Fibroblast of mammary gland (primary cell): ENCODE measurements at regions not wholly inside any gene's neighbourhood (a gene's known extent, or its start where the extent isn't known, plus 50 kb on each side); places are given as distances from the start of the nearest gene placed in this dataset.

Source experiments
- DNase-seq: peaks from one replicate; pipeline ENCODE4 v3.0.0-alpha.2; 2010; ENCODE audit warnings: low read depth
- H3K4me3 ChIP-seq: 2 replicates; pipeline ENCODE4 v1.5.1; 2011; ENCODE audit warnings: low read depth, mild to moderate bottlenecking, low read length, moderate library complexity; ENCODE audit not compliant: control insufficient read depth
- TF ChIP-seq, protein P1 (sequence below): conservative IDR thresholded peaks from 2 replicates; pipeline ENCODE4 v1.5.1; 2011; ENCODE audit warnings: low read depth, low read length, inconsistent platforms; ENCODE audit not compliant: control insufficient read depth, insufficient read depth

DNA sequence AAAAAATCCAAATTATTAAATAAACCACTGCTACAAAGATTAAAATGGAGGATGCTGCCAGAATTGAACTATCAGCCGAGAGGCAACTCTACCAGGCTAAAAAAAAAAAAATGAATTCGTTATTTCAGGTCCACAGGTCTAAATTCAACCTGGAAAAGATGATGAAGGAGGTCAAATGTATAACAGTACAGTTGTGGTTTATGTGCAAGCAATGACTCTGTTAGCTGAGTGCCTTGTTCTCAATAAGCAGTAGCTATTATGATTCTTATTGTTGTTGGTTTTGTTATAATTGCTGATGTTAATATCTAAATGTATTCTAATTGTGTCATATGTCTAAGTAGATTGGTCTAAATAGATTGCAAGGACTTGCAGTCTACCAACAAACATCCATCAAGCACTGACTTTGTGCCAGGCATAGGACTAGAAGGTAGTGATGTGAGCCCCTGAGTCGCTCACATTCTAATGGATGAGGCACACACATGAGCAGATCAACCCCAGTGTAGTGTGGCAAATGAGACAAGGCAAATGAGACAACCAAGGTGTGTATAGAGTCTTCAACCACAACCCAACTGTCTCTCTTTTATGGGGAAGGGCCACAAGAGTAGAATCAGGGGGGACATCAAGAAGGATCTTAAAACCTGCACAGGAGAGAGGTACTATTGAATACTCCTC, 77.0 kb upstream of the PLEKHG7 start:
- DNase-seq = no peak
- no peak overlapping the region for H3K4me3 ChIP-seq
- TF ChIP-seq, protein P1, sequence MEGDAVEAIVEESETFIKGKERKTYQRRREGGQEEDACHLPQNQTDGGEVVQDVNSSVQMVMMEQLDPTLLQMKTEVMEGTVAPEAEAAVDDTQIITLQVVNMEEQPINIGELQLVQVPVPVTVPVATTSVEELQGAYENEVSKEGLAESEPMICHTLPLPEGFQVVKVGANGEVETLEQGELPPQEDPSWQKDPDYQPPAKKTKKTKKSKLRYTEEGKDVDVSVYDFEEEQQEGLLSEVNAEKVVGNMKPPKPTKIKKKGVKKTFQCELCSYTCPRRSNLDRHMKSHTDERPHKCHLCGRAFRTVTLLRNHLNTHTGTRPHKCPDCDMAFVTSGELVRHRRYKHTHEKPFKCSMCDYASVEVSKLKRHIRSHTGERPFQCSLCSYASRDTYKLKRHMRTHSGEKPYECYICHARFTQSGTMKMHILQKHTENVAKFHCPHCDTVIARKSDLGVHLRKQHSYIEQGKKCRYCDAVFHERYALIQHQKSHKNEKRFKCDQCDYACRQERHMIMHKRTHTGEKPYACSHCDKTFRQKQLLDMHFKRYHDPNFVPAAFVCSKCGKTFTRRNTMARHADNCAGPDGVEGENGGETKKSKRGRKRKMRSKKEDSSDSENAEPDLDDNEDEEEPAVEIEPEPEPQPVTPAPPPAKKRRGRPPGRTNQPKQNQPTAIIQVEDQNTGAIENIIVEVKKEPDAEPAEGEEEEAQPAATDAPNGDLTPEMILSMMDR = no peak

DNA sequence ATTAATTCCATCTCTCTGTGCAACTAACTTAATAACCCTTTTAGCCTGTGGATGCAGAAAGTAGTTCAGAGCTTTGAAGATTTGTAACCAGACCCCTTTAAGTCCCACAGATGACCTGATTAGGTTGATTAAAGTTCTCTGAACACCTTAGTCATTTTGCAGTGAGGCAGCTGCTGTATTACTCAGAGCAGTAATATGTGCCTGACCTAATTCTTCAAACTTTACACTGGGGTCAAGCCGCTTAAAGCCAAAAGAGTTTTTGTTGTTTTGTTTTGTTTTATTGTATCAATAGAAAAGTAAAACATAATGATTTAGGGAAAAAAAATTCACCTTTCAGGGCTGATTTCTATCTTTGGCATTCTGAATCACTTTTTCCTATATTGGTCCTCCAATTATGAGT, 78.6 kb upstream of the PLEKHG7 start:
- H3K4me3 ChIP-seq = no peak overlapping the region
- TF ChIP-seq, protein P1 = no peak
- DNase-seq = peak; percentile 70

DNA sequence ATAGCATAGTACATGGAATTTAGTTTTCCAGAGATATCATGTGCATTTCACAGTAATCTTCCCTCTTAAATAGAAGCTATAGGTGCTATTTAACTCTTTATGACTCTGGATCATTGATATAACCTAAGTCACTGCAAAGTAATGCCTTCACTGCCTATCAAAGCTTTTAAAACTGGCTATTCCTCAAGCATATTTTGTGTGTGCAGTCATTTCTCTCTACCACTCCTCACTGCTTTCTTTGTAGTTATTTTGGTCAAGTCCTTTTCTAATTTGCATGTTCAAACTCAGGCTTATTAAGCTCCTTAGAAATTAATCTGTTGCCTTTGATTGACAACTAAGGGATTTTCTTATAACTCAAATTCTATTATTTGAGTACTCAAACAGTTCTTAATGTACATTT, 79.4 kb upstream of the PLEKHG7 start:
- TF ChIP-seq, protein P1 = no peak
- DNase-seq = no peak
- H3K4me3 ChIP-seq = no peak overlapping the region

DNA sequence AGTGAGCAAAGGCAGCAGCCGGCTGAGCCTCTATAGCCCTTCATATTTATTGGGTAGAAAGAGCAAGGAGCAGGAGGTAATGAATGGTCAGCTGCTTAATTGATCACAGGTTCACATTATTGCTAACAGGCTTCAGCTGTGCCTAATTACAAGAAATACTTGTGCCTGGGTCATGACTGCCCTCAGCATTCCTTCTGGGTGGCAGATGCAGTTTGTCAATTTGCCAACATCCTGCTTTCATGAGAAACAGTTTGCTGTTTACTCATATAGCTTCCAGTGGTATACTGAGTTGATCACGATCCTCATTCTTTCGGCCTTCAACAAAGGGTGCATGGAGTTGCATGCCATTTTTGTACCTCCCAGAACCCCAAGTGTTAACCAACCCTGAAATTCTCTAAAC, 81.0 kb upstream of the PLEKHG7 start:
- no peak overlapping the region for H3K4me3 ChIP-seq
- TF ChIP-seq, protein P1 = no peak
- peak; percentile 38 for DNase-seq

DNA sequence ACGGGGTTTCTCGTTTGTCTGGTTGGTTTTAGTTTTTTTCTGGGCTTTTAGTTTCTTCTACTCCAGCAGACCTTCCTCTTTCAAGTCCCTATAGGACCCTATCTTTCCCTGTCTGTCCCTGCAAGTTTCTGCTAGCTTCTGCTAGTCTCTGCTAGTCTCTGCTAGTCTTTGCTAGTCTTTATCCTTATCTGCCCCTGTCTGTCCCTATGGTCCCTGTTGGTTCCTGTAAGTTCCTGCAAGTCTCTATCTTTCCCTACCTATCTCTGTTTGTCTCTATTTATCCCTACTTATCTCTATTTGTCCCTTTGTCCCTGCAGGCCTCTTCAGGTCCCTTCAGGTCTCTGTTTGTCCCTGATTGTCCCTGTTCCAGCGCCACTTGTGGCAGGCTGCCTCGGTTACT, 81.5 kb upstream of the PLEKHG7 start:
- TF ChIP-seq, protein P1 = no peak
- H3K4me3 ChIP-seq = no peak overlapping the region
- no peak for DNase-seq

DNA sequence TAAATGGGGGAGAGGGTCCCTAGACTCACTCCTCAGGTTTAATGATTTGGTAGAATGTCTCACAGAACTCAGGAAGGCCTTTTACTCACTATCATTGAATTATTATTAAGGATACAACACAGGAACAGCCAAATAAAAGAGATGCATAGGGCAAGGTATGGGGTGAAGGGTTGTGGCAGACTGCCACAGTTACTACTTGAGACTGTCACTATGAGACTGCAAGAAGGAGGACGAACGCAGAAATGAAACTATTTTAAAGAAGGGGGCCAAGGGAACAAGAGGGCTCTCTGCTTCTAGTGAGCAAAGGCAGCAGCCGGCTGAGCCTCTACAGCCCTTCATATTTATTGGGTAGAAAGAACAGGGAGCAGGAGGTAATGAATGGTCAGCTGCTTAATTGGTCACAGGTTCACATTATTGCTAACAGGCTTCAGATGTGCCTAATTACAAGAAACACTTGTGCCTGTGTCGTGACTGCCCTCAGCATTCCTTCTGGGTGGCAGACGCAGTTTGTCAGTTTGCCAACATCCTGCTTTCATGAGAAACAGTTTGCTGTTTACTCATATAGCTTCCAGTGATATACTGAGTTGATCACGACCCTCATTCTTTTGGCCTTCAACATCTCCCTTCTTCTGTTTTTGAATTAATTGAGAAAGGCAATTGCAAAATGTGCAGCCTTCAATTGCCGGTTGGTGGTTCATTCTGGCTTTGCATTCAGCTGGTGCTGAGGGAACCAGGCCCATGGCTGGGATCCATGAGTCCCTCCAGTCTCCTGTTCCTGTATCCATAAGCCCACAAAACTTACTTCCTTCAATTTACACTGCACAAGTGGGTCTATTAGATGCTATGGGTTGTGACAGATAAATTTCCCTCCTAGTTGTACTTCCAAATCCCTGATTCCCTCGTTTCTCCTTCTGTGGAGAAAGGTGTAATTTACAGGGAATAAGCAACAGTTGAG, 82.8 kb upstream of the PLEKHG7 start:
- no peak overlapping the region for H3K4me3 ChIP-seq
- TF ChIP-seq, protein P1 = no peak
- no peak for DNase-seq
